ENCODE measurements at regions not wholly inside any gene's neighbourhood (a gene's known extent, or its start where the extent isn't known, plus 50 kb on each side); places are given as distances from the start of the nearest gene placed in this dataset.

GRCh38 chr5:165560648-165561047, 2055.2 kb downstream of the MAT2B start:
- DNase-seq (ENCODE audit: low spot score), result no peak

DNA sequence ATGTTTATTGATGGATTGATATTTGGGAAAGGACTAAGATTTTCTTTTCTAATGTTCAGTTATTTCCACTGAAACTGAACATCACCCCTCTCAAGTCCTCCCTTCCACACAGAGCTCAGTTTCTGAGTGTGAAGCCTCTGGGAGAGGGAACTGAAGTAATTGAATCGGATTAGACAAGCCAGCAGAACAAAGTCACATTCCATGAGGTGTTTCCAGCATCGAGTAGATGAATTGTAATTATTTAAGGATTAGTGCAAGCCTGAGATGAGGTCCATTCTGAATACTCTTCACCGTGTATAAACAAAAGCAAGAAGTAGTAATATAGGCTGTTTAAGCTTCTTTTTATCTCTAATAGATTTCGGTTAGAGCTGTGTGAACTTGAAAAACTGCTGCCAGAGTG, 2060.5 kb downstream of the MAT2B start:
- DNase-seq (ENCODE audit: low spot score), result no peak

GRCh38 chr5:165569551-165569950, 2064.1 kb downstream of the MAT2B start:
- no peak for DNase-seq (ENCODE audit: low spot score)

DNA sequence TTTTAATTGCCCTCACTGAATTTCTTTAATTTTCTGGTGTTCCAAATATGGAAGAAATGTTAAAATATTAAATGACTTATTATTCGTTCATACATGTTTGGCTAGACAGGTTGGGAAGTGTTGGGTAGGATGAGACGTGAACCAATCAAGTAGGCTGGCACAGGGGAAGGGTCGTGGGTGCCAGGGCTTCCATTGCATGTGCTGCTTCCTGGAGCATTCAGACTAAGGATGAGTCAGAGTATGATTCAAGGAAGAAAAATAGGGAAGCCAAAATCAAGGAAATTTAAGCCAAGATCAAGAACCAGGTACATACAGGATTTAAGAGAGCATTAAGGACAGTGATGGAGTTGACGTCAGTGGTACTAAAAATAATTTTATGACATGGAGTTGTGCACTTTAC, 2068.0 kb downstream of the MAT2B start:
- no peak for DNase-seq (ENCODE audit: low spot score)

DNA sequence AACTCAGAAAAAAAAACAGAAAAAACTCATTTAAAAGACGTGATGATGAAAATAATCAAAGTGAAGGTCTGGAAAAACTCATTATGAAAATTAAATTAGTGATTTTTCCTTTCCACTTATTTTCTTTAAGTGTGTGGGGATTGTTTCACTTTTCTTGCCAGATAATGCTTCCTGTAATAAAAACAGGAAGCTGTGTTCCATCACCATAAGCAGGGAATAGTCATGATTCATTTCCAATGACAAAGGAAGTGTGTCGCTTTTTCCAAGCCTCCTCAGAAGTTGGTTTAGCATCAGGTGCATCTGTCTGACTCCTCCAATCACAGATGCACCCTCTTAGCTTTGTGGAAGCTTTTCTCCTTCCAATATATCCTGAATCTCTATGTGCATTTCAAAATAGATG, 2068.7 kb downstream of the MAT2B start:
- DNase-seq (ENCODE audit: low spot score), result no peak

DNA sequence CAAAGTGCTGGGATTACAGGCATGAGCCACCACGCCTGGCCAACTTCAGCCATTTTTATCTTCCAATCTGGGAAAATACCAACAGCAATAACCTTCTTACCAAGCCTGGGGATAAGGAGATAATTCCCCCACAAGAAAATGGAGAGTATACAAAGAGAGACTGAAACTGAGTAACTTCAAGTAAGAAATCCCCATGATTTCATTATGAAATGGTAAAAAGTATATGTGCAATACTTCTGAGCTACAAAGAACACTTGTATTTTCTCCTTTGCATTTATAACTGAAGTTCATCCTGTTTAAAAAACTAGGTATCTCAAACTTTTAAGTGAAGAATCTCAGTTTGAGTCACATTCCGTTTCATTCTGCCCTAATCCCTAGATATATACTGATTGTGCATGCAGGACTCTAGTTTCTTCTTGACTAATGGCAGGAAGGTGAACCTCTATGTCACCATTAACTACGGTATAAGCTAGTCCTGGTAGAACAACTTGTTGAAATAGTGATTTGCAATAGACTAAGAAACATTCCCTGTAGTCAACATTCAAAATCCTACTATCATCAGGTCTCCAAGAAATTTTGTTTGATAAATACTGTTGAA, 2071.4 kb downstream of the MAT2B start:
- DNase-seq (ENCODE audit: low spot score), result no peak

- no peak for DNase-seq (ENCODE audit: low spot score)
Observed at GRCh38 chr5:165579911-165580310, 2074.5 kb downstream of the MAT2B start.

DNA sequence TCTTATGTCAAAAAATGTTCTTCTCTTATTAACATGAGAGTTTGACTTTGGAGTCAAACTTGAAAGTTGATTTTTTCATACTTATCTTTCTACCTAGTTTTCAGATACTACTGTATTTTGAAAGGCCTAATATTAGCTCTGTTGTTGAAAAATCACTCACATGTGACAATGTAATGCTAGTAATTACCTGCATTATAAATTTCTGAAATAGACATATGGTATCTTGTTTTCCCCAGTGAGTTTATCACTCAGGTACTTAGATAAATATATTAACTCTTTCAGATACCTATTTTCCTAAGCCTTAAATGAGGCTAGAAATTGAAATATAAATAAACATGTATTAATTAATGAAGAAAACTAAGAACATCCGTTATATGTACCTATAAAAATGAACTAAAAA, 2089.3 kb downstream of the MAT2B start:
- no peak for DNase-seq (ENCODE audit: low spot score)

- DNase-seq (ENCODE audit: low spot score), result no peak
Observed at GRCh38 chr5:165602529-165602928, 2097.1 kb downstream of the MAT2B start.

DNA sequence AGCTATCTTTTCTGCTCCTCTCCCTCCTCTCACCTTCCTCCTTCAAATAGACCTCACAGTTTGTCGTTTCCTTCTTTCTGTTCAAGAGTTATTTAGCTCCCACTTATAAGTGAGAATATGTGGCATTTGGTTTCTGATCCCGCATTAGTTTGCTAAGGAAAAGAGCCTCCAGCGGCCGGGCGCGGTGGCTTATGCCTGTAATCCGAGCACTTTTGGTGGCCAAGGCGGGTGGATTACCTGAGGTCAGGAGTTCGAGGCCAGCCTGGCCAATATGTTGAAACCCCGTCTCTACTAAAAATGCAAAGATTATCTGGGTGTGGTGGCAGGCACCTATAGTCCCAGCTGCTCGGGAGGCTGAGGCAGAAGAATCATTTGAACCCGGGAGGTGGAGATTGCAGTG, 2101.6 kb downstream of the MAT2B start:
- DNase-seq (ENCODE audit: low spot score), result no peak

- no peak for DNase-seq (ENCODE audit: low spot score)
Observed at GRCh38 chr5:165609871-165610270, 2104.5 kb downstream of the MAT2B start.

DNA sequence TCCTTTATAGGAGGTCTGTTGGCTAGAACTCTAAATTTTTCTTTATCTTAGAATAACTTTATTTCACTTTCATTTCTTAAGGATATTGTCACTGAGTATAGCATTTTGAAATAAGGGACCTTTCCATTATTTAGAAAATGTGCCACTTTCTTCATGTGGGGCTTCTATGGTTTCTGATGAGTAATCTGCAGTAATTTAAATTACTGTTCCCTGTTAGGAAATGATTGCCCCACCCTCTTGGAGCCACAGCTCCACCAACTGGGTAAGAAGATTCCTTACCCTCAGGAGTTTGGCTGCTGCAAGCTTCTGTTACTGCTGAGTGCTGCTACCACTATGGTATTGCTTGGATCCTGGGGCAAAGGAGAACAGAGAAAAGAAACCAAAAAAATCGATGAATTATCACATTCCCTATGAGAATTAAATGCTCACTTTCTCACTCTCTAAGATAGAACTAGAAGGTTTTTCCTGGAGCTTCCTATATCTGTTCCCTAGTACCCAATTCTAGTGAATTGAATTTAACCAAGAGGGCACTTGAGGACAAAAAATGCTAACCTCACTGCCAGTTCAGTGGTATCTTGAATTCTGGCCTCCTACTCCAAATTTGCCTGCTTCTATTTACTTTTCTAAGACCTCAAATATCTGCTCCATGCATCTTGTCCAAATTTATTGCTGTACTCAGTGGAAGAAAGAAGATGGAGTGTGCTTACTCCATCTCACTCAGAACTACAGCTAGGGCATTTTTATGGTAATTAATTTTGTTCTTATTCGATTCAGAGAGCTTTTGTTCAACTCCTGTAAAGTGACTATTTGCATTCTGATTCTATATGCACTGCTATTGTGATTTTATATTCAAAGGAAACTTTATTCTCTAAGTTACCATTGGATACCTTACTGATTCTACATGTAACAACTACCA, 2111.3 kb downstream of the MAT2B start:
- DNase-seq (ENCODE audit: low spot score), result no peak

GRCh38 chr5:165617491-165617890, 2112.1 kb downstream of the MAT2B start:
- DNase-seq (ENCODE audit: low spot score), result no peak

DNA sequence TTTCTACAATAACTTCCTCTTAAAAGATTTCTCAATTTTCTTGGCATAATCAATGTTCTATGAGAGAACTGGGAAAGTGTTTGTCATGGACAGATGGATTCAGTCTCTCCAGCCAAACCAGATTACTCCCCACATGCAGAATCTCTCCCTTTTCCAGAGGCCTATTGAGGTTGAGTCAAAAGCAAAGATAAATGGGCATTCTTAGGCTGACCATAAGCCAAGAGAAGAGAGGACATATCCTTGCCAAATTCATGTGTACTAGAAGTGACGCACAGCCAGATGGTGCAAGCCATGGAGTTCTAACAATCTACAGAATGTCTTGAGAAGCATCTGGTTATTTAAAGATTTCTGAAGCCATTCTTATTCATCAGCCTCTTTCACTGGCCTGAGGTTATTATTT, 2115.0 kb downstream of the MAT2B start:
- no peak for DNase-seq (ENCODE audit: low spot score)

DNA sequence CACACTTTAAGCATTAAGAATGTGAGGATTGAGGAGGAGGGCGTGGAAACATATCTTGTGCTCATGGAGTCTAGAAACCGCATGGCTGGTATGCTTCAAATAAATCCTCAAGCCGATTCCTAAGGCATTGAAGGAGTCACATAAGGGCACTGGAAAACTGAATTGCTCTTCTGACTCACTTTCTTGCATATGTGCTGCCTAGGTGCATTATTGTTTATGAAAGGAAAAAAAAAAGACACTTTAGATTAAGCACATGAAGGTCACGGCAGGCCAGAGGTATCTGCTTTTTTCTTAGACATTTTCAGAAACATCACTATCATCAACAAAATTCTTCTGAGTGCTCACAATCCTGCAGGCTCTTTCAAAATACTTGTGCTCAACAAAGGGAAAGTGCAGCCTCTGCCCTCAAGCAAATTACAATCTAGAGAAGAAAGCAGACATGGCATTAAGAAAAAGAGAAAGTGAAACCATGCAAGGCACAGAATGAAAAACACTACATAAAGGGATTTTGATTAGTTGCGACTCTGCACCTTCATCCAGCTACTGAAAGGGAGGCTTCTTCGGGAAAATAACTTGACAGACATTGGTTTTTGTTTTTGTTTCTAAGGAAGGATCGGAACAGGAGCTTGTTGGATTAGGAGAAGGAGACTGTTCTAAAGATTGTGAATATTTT, 2117.6 kb downstream of the MAT2B start:
- DNase-seq (ENCODE audit: low spot score), result no peak

DNA sequence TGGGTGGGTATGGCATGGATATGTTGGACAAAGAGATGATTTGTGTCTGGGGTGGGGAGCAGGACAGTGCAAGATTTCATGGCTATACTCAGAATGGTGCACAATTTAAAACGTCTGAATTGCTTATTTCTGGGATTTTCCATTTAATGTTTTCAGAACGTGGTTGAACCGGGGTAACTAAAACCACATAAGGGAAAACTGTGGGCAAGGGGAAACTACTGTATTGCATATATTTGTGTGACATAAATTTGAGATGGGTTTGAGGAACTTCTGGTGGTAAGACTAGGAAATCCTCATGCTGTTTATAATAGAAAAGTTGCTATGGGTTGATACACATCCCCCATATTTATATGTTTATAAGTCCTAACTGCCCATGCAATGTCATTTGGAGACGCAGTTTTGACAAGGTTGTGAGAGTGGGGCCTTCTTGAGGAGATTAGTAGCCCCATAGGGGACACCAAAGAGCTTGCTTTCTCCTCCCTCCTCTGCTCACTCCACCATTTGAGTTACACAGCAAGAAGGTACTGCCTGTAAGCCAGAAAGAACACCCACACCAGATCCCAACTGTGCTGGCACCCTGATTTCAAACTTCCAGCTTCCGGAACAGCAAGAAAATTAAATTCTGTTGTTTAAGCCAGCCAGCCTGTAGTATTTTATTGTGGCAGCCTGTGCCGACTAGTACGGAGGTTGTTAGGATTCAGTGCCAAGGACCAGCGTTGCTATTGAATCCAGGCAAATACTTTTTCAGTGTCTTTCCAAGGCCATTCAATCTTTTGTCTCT, 2118.9 kb downstream of the MAT2B start:
- DNase-seq (ENCODE audit: low spot score), result no peak

DNA sequence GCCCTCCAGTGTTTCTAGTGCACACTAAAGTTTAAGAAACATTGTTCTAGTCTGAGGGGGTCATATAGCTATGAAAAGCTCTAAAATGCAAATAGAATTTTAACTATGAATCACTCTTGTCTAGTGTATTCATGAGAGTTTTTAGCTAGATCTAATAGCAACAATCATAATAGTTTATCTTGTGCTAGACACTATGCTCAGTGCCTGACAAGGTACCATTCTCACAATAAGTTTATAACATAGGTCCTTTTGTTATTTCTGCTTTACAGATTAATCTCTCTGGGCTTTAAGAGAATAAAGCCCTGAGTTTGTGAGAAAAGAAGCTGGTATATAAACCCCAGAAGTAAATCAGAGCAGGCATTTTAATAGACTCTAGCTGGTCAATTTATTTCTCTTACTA, 2120.7 kb downstream of the MAT2B start:
- DNase-seq (ENCODE audit: low spot score), result no peak

DNA sequence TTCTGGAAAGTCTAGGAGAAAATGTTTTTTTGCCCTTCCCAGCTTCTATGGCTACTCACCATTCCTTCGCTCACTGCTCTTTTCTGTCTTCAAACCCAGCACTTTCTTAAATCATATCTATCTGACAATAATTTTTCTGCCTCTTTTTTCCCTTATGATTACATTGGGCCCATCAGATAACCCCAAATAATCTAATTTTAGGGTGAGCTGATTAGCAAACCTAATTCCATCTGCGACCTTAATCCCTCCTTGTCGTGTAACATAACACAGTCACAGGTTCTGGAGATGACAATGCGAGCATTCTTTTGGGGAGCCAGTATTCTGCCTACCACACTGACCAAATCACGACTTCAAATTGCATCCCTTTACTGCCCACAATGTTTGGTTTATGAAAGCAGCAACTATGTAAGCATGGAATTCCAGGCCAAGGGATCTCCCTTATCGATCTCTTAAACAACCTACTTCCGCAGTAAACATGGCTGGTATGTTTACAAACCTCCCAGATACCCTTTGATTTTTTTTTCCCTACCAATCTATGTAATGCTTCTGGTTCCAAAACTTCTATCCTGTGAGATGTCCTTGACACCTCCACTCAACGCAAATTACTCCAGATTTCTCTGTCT, 2122.2 kb downstream of the MAT2B start:
- DNase-seq (ENCODE audit: low spot score), result no peak

DNA sequence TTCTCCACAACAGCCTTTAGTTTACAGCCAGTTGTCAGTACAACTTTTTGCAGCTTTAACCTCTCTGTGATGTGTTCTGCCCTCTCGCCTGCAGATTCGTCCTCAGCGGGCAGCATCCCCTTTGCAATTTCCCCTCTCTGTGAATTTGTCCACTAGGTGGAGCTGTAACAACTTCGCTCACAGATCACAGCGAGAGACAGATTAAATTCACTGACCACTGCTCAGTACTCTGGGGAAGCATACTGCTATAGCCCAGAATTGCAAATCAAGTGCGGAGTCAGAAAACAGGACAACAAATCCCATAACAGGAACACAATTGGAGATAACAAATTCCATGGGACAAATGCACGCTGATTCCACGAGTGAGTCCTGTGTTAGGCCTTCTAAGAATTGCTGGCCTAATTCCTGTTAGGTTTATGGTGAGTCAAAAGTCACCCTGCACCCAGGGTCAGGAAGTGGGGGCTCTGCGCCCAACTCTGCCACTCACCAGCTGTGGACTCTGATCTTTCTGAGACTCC, 2124.9 kb downstream of the MAT2B start:
- DNase-seq (ENCODE audit: low spot score), result no peak

DNA sequence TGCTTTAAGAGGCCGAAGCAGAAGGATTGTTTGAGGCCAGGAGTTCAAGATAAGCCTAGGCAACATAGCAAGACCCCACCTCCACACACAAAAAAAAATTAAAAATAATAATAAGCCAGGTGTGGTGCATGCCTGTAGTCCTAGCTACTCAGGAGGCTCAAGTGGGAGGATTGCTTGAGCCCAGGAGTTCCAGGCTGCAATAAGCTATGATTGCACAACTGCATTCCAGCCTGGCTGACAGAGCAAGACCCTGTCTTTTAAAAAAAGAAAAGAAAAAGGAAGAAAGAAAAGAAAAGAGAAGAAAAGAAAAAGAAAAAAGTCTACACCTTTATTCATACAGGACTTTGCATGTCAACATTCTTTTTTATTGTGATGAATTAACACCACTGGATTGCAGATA, 2125.8 kb downstream of the MAT2B start:
- DNase-seq (ENCODE audit: low spot score), result no peak

DNA sequence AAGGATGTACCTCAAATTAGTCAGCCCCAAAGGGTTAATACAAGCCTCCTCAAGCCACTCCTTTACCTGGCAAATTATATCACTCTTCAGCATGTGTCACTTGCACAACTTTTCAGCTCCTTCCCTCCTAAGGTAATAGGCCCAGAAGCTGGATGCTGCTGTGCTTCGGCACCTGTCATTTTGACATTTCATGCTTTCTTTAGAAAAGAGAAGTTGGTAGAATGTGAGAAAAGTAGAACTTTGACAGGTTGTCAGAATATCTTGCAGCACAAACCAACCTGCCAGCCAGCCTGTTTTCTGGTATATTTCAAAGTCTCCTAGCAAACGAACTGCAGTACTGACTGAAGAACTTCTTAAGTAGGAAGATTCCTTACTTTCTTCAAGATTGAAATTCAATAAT, 2136.9 kb downstream of the MAT2B start:
- no peak for DNase-seq (ENCODE audit: low spot score)
